Keratinocyte (primary cell): ENCODE measurements at regions not wholly inside any gene's neighbourhood (a gene's known extent, or its start where the extent isn't known, plus 50 kb on each side); places are given as distances from the start of the nearest gene placed in this dataset.

Source experiments
- DNase-seq: peaks from one replicate; pipeline ENCODE4 v3.0.0-alpha.2; 2011; ENCODE audit warnings: low read depth, missing footprints, low spot score
- FAIRE-seq: peaks from 2 replicates; lab custom pipeline; 2011; peaks lifted over from hg19 to GRCh38; lab: Jason Lieb, UNC
- H2AFZ ChIP-seq: 2 replicates; pipeline ENCODE4 v1.6.0; 2012; ENCODE audit warnings: low read length, control low read depth, inconsistent platforms; ENCODE audit not compliant: control insufficient read depth
- H3K27ac ChIP-seq: 2 replicates; pipeline ENCODE4 v1.5.1; 2011; ENCODE audit warnings: low read length; ENCODE audit not compliant: control insufficient read depth, insufficient read depth
- H3K27me3 ChIP-seq: 3 replicates; pipeline ENCODE4 v1.6.0; 2011; ENCODE audit warnings: low read length; ENCODE audit not compliant: control insufficient read depth, insufficient read depth; ENCODE audit errors: extremely low read depth
- H3K36me3 ChIP-seq, 2 experiments: 2 replicates in 1 of 2; 3 replicates in 1 of 2; pipeline ENCODE4 v1.5.1; 2011; ENCODE audit warnings: low read length in 2 of 2, mild to moderate bottlenecking in 1 of 2; ENCODE audit not compliant: control insufficient read depth in 2 of 2, insufficient read depth in 2 of 2; ENCODE audit errors: extremely low read depth in 1 of 2
- H3K4me1 ChIP-seq: 3 replicates; pipeline ENCODE4 v1.5.1; 2011; ENCODE audit warnings: low read length; ENCODE audit not compliant: control insufficient read depth, insufficient read depth; ENCODE audit errors: extremely low read depth
- H3K4me2 ChIP-seq: 3 replicates; pipeline ENCODE4 v1.6.0; 2011; ENCODE audit warnings: low read depth, low read length; ENCODE audit not compliant: control insufficient read depth, insufficient read depth; ENCODE audit errors: extremely low read depth
- H3K4me3 ChIP-seq, 3 experiments: fragments of 200-600 bp in 1 of 3; sonication (generic) in 1 of 3; 2 replicates in 2 of 3; 3 replicates in 1 of 3; pipeline ENCODE4 v1.5.1; 2011 to 2016; ENCODE audit warnings: low read length in 3 of 3, mild to moderate bottlenecking in 3 of 3, control low read depth in 2 of 3, inconsistent platforms in 1 of 3, low read depth in 1 of 3, mixed read lengths in 1 of 3, mixed run types in 1 of 3, moderate library complexity in 1 of 3; ENCODE audit not compliant: control insufficient read depth in 2 of 3, insufficient read depth in 2 of 3; ENCODE audit errors: extremely low read depth in 1 of 3
- H3K79me2 ChIP-seq: 2 replicates; pipeline ENCODE4 v1.6.0; 2012; ENCODE audit warnings: low read length; ENCODE audit not compliant: control insufficient read depth, insufficient read depth
- H3K9ac ChIP-seq: 3 replicates; pipeline ENCODE4 v1.6.0; 2011; ENCODE audit warnings: low read length; ENCODE audit not compliant: control insufficient read depth, insufficient read depth; ENCODE audit errors: extremely low read depth
- H3K9me1 ChIP-seq: 3 replicates; pipeline ENCODE4 v1.6.0; 2011; ENCODE audit warnings: low read length; ENCODE audit not compliant: control insufficient read depth, insufficient read depth; ENCODE audit errors: extremely low read depth
- H3K9me3 ChIP-seq: 2 replicates; pipeline ENCODE4 v1.5.1; 2012; ENCODE audit warnings: low read depth, low read length; ENCODE audit not compliant: control insufficient read depth
- H4K20me1 ChIP-seq: 3 replicates; pipeline ENCODE4 v1.6.0; 2011; ENCODE audit warnings: low read length; ENCODE audit not compliant: control insufficient read depth, insufficient read depth; ENCODE audit errors: extremely low read depth
- CTCF ChIP-seq, 3 experiments: IDR thresholded peaks in 1 of 3; conservative IDR thresholded peaks in 1 of 3; optimal IDR thresholded peaks in 1 of 3; 2 replicates in 2 of 3; 3 replicates in 1 of 3; pipeline versions ENCODE3 to v1.5.1; 2011; ENCODE audit warnings: low read length in 3 of 3, mild to moderate bottlenecking in 3 of 3, moderate library complexity in 2 of 3, control low read depth in 1 of 3, inconsistent platforms in 1 of 3; ENCODE audit not compliant: insufficient read depth in 2 of 3; ENCODE audit errors: extremely low read depth in 1 of 3
- EZH2 ChIP-seq: IDR thresholded peaks from one replicate; pipeline ENCODE4 v1.6.1; 2012; ENCODE audit warnings: inconsistent platforms, mild to moderate bottlenecking, low read length, moderate library complexity
- dilution Hi-C: fragments of 300-500 bp; cut with MboI; formaldehyde crosslinking; loops from one replicate; pipeline ENCODE4 v1.7.0; 2020; ENCODE audit warnings: low sequenced_read_pairs; ENCODE audit not compliant: extremely low pct_ligation_motif_present

DNA sequence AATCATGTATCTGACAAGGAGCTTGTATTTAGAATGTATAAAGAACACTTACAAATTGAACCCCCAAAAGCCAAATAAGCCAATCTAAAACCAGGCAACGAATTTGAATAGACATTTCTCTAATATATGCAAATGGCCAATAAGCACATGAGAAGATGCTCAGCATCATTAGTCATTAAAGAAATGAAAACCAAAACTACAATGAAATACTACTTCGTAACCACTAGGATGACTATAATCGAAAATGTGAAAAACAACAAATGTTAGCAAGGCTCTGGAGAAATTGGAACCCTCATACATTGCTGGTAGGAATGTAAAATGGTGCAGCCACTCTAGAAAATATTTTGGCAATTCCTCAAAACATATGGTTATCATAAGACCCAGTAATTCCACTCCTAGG is 105.8 kb upstream of the TOP1 start:
- no peaks in the 10 kb centered on the region for H4K20me1 ChIP-seq
- H3K4me3 ChIP-seq: no peak overlapping the region
- H3K4me1 ChIP-seq: no peaks in the 10 kb centered on the region
- H3K27ac ChIP-seq: no peak overlapping the region
- no peak overlapping the region for H3K9ac ChIP-seq
- DNase-seq (no peak), FAIRE-seq (no peak)
- no peaks in the 10 kb centered on the region for H3K36me3 ChIP-seq
- no peaks in the 10 kb centered on the region for H3K9me3 ChIP-seq
- no peak overlapping the region for H3K4me2 ChIP-seq
- H3K79me2 ChIP-seq: no peaks in the 10 kb centered on the region
- H3K9me1 ChIP-seq: no peaks in the 10 kb centered on the region
- no peaks in the 10 kb centered on the region for H3K27me3 ChIP-seq
- dilution Hi-C loops: no loop called here
- no peak overlapping the region for H2AFZ ChIP-seq
- TF ChIP-seq CTCF (optimal IDR thresholded peaks at IDR 0.05 in 1 of 3, IDR thresholded peaks at IDR 0.05 in 1 of 3, conservative IDR thresholded peaks at IDR 0.05 in 1 of 3; ENCODE audit: extremely low read depth in 1 of 3, insufficient read depth in 2 of 3, low read length in 3 of 3): no peak

DNA sequence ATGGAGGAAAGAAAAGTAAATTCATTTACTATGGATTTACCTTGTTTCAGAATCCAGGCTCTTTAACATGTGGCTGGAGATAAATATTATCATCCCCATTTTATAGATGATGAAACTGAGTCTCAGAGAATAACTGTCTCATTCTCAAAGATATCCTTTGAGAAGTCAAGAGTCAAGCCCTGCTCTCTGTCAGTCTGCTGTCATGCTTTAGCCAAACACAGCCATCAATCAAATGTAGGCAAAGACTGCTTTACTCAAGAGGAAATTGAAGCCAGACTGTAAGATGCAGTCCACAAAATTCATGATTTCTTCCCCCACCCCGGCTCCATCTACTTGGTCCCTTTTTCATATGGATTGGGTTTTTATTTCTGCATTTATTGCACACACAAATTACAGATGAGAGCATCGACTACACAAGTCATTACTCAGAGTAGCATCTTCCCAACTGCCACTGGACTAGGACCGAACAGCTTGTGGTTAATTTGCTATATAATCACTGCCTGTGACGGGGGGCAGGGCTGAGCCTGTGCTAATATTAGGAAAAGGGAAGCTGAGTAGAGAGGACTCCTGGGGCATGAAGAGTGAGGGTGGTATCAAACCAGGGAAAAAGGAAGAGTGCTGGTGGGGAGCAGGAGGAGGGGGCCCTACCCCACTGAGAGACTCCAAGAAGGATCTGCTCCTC is 102.7 kb upstream of the TOP1 start:
- Histone ChIP-seq H3K36me3 (no peaks in the 10 kb centered on the region), H3K27me3 (no peaks in the 10 kb centered on the region), H3K4me1 (no peaks in the 10 kb centered on the region), H4K20me1 (no peaks in the 10 kb centered on the region), H3K4me3 (no peak overlapping the region), H3K9me1 (no peaks in the 10 kb centered on the region), H2AFZ (no peak overlapping the region), H3K9me3 (no peaks in the 10 kb centered on the region), H3K79me2 (no peaks in the 10 kb centered on the region), H3K9ac (no peak overlapping the region), H3K4me2 (no peak overlapping the region), H3K27ac (no peak overlapping the region)
- FAIRE-seq (no peak), DNase-seq (no peak)
- dilution Hi-C loops: loop anchor here (25.0 kb wide), 1 partner anchor 189 kb away; no protein-coding TSS in a partner anchor
- no peak for TF ChIP-seq EZH2
- TF ChIP-seq CTCF (optimal IDR thresholded peaks at IDR 0.05 in 1 of 3, IDR thresholded peaks at IDR 0.05 in 1 of 3, conservative IDR thresholded peaks at IDR 0.05 in 1 of 3; ENCODE audit: extremely low read depth in 1 of 3, insufficient read depth in 2 of 3, low read length in 3 of 3): no peak
